ENCODE measurements at regions not wholly inside any gene's neighbourhood (a gene's known extent, or its start where the extent isn't known, plus 50 kb on each side); places are given as distances from the start of the nearest gene placed in this dataset.

DNA sequence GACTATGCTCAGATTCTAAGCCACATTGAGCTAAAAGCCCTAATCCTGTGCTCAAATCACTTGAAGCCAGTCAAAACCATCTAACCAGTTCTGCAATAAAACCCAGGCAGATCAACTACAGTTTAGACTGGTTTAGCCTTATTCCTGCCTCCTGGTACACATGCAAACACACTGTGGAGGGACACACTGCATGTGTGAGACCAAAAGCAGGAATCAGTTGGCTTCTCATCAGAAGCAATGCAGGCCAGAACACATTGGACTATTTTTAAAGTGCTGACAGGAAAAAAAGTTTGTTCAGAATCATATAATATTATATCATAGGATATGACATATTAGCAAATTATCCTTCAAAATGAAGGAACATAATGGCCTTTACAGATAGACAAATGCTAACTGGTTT is 52.5 kb upstream of the NT5C1B start:
- no peak overlapping the region for H3K18ac ChIP-seq (ENCODE audit: low read depth, low read length)
- no peaks in the 10 kb centered on the region; the same call in 1 of the 2 replicates for H3K27me3 ChIP-seq (ENCODE audit: control insufficient read depth, insufficient read depth, low read length)
- H3K4ac ChIP-seq (ENCODE audit: low read depth, low read length) = no peak overlapping the region
- no TSS peak for BruUV-seq (replicated peaks)
- H4K20me1 ChIP-seq (ENCODE audit: insufficient read depth, low read length) = no peaks in the 10 kb centered on the region
- H4K5ac ChIP-seq (ENCODE audit: low read depth, low read length) = no peak overlapping the region
- H3K79me1 ChIP-seq (ENCODE audit: low read depth in 1 of 2, low read length in 2 of 2) = no peaks in the 10 kb centered on the region
- dilution Hi-C loops (cut with HindIII; ENCODE audit: low sequenced_read_pairs, unreplicated experiment) = no loop called here
- H2BK20ac ChIP-seq (ENCODE audit: low read depth, low read length) = no peak overlapping the region
- H2BK15ac ChIP-seq (ENCODE audit: low read depth, low read length) = no peak overlapping the region
- no peaks in the 10 kb centered on the region for H3K36me3 ChIP-seq (ENCODE audit: control insufficient read depth, insufficient read depth, low read length)
- peaks cover 2% of the 10 kb centered on the region; the same call in 1 of the 2 replicates for H3K9me3 ChIP-seq (ENCODE audit: control insufficient read depth, insufficient read depth, low read length)
- no peak overlapping the region for H3K27ac ChIP-seq (ENCODE audit: insufficient read depth, low read length)
- POLR2A ChIA-PET (ENCODE audit: unreplicated experiment) = no interaction called here
- H3K9me1 ChIP-seq (ENCODE audit: insufficient read depth, low read length) = no peaks in the 10 kb centered on the region
- no peak overlapping the region for H3K4me2 ChIP-seq (ENCODE audit: low read depth, low read length)
- intact Hi-C loops (cut with micrococcal nuclease) = no loop called here
- no peak overlapping the region for H2BK5ac ChIP-seq (ENCODE audit: low read depth, low read length, poor library complexity, severe bottlenecking)
- ATAC-seq (ENCODE audit: low read depth) = no peak
- no peak overlapping the region for H3K9ac ChIP-seq (ENCODE audit: low read depth, low read length)
- no peaks in the 10 kb centered on the region for H3K4me1 ChIP-seq (ENCODE audit: control insufficient read depth, insufficient read depth, low read length)
- H2AFZ ChIP-seq (replicated peaks; ENCODE audit: low read length, poor library complexity) = no peak overlapping the region
- no peak overlapping the region for H4K91ac ChIP-seq (ENCODE audit: insufficient read depth, low read depth, low read length)
- H2AK9ac ChIP-seq (replicated peaks; ENCODE audit: low read depth, low read length, poor library complexity) = no peak overlapping the region
- no peak overlapping the region for H3K23ac ChIP-seq (ENCODE audit: low read depth, low read length)
- H2AK5ac ChIP-seq (ENCODE audit: low read depth, low read length) = no peak overlapping the region
- H4K8ac ChIP-seq (ENCODE audit: low read depth in 2 of 2, low read length in 2 of 2) = no peak overlapping the region
- no peak for DNase-seq
- H2BK120ac ChIP-seq (ENCODE audit: low read depth, low read length) = no peak overlapping the region
- in situ Hi-C loops (cut with MboI; ENCODE audit: low sequenced_read_pairs) = no loop called here
- H3K14ac ChIP-seq (replicated peaks; ENCODE audit: low read depth, low read length) = no peak overlapping the region
- CTCF ChIA-PET = no interaction called here
- no peak overlapping the region for H3K4me3 ChIP-seq (ENCODE audit: insufficient read depth, low read depth, low read length)
- no peak for TF ChIP-seq RCOR1 (IDR thresholded peaks at IDR 0.05; ENCODE audit: insufficient replicate concordance, low read length)
- TF ChIP-seq, protein P1, sequence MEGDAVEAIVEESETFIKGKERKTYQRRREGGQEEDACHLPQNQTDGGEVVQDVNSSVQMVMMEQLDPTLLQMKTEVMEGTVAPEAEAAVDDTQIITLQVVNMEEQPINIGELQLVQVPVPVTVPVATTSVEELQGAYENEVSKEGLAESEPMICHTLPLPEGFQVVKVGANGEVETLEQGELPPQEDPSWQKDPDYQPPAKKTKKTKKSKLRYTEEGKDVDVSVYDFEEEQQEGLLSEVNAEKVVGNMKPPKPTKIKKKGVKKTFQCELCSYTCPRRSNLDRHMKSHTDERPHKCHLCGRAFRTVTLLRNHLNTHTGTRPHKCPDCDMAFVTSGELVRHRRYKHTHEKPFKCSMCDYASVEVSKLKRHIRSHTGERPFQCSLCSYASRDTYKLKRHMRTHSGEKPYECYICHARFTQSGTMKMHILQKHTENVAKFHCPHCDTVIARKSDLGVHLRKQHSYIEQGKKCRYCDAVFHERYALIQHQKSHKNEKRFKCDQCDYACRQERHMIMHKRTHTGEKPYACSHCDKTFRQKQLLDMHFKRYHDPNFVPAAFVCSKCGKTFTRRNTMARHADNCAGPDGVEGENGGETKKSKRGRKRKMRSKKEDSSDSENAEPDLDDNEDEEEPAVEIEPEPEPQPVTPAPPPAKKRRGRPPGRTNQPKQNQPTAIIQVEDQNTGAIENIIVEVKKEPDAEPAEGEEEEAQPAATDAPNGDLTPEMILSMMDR (conservative IDR thresholded peaks at IDR 0.05; ENCODE audit: low read depth, low read length) = no peak
- no peak for TF ChIP-seq FOS (IDR thresholded peaks at IDR 0.05; ENCODE audit: low read depth, low read length)
- TF ChIP-seq CEBPB (IDR thresholded peaks at IDR 0.05; ENCODE audit: low read depth, low read length) = no peak
- no peak for TF ChIP-seq SMC3 (IDR thresholded peaks at IDR 0.05; ENCODE audit: low read depth, low read length)
- TF ChIP-seq MXI1 (IDR thresholded peaks at IDR 0.05; ENCODE audit: borderline replicate concordance, low read depth, low read length) = no peak
- TF ChIP-seq RFX5 (IDR thresholded peaks at IDR 0.05; ENCODE audit: low read depth, low read length) = no peak
- no peak for TF ChIP-seq MAFK (IDR thresholded peaks at IDR 0.05; ENCODE audit: low read depth, low read length)
- no peak for TF ChIP-seq NFE2L2 (IDR thresholded peaks at IDR 0.05; ENCODE audit: low read depth, low read length)
- H3K56ac ChIP-seq (ENCODE audit: extremely low read depth, insufficient read depth, low read length) = no peak overlapping the region

All from IMR-90 (cell line).